GM12878 (cell line): ENCODE measurements at regions not wholly inside any gene's neighbourhood (a gene's known extent, or its start where the extent isn't known, plus 50 kb on each side); places are given as distances from the start of the nearest gene placed in this dataset.

Source experiments
- ATAC-seq: fragments of 200-7000 bp; cut with Tn5 transposase; 3 replicates; pipeline ENCODE4 v1.9.1; 2020; ENCODE audit warnings: mild to moderate bottlenecking, moderate library complexity
- BruUV-seq: library from RNA; stranded (reverse); fragments of 400-500 nt; replicated peaks from 2 replicates; lab custom pipeline; 2021; lab: Mats Ljungman, UMichigan
- CTCF ChIA-PET: fragments of 300-600 bp; sonication (Branson Sonifier 250); formaldehyde crosslinking; extraction: SDS; loops from one replicate; lab custom pipeline; 2021; ENCODE audit warnings: inconsistent platforms; lab: Yijun Ruan, JAX
- POLR2A ChIA-PET: fragments of 350-600 bp; formaldehyde crosslinking; extraction: SDS; loops from one replicate; lab custom pipeline; 2021; ENCODE audit warnings: inconsistent platforms; lab: Charles Lee
- RAD21 ChIA-PET: fragments of 300-600 bp; sonication (Branson Sonifier 250); formaldehyde crosslinking; loops from one replicate; lab custom pipeline; 2023; ENCODE audit warnings: antibody characterized with exemption; ENCODE audit not compliant: unreplicated experiment; lab: Charles Lee
- SMC1A ChIA-PET: fragments of 300-600 bp; sonication (Branson Sonifier 250); formaldehyde crosslinking; loops from one replicate; lab custom pipeline; 2023; ENCODE audit not compliant: unreplicated experiment, uncharacterized antibody; lab: Charles Lee
- DNase-seq: peaks from one replicate; pipeline ENCODE4 v3.0.0-alpha.2; 2011; ENCODE audit warnings: low read depth, low spot score
- FAIRE-seq: peaks from 3 replicates; lab custom pipeline; 2011; peaks lifted over from hg19 to GRCh38; lab: Jason Lieb, UNC
- H2AFZ ChIP-seq: 2 replicates; pipeline ENCODE4 v1.6.0; 2011; ENCODE audit warnings: low read depth, low read length, control low read depth; ENCODE audit not compliant: control insufficient read depth
- H3K27ac ChIP-seq: 2 replicates; pipeline ENCODE4 v1.5.1; 2011; ENCODE audit warnings: control low read depth; ENCODE audit not compliant: control insufficient read depth, insufficient read depth
- H3K27me3 ChIP-seq, 2 experiments: replicated peaks in 1 of 2; 2 replicates each; pipeline versions ENCODE4 v1.6.0 to v1.6.1; 2011; ENCODE audit warnings: low read length in 1 of 2; ENCODE audit not compliant: control insufficient read depth in 2 of 2, insufficient read depth in 2 of 2
- H3K36me3 ChIP-seq, 2 experiments: 2 replicates each; pipeline ENCODE4 v1.5.1; 2011; ENCODE audit warnings: low read length in 1 of 2; ENCODE audit not compliant: control insufficient read depth in 2 of 2, insufficient read depth in 2 of 2
- H3K4me1 ChIP-seq: 2 replicates; pipeline ENCODE4 v1.6.1; 2011; ENCODE audit warnings: mild to moderate bottlenecking, low read length, moderate library complexity, mixed read lengths; ENCODE audit not compliant: control insufficient read depth, insufficient read depth
- H3K4me2 ChIP-seq: 2 replicates; pipeline ENCODE4 v1.6.0; 2011; ENCODE audit warnings: control low read depth; ENCODE audit not compliant: control insufficient read depth, insufficient read depth
- H3K4me3 ChIP-seq: fragments of 200-600 bp; sonication (generic); 2 replicates; pipeline ENCODE4 v1.5.1; 2016
- H3K79me2 ChIP-seq: 2 replicates; pipeline ENCODE4 v1.6.0; 2011; ENCODE audit warnings: low read length; ENCODE audit not compliant: control insufficient read depth, insufficient read depth
- H3K9ac ChIP-seq: 2 replicates; pipeline ENCODE4 v1.8.0; 2011; ENCODE audit warnings: low read length, control low read depth, mixed read lengths; ENCODE audit not compliant: control insufficient read depth, insufficient read depth
- H3K9me3 ChIP-seq: replicated peaks from 3 replicates; pipeline ENCODE4 v1.5.1; 2011; ENCODE audit warnings: mild to moderate bottlenecking, low read length; ENCODE audit not compliant: control insufficient read depth, insufficient read depth
- H4K20me1 ChIP-seq: 2 replicates; pipeline ENCODE4 v1.6.0; 2011; ENCODE audit not compliant: control insufficient read depth, insufficient read depth
- EGR1 ChIP-seq, 2 experiments: IDR thresholded peaks; 1 replicate in 1 of 2; 2 replicates in 1 of 2; pipeline ENCODE4 v1.6.1; 2011 to 2012; ENCODE audit warnings: low read depth in 2 of 2, low read length in 2 of 2, borderline replicate concordance in 1 of 2, mild to moderate bottlenecking in 1 of 2, moderate library complexity in 1 of 2
- LARP7 ChIP-seq: fragments of 450-650 bp; IDR thresholded peaks from 2 replicates; pipeline ENCODE4 v1.6.1; 2017; ENCODE audit warnings: mild to moderate bottlenecking
- MTA2 ChIP-seq: fragments of 450-650 bp; IDR thresholded peaks from 2 replicates; pipeline ENCODE4 v1.6.1; 2016; ENCODE audit warnings: low read depth, mild to moderate bottlenecking, moderate library complexity
- ZZZ3 ChIP-seq: IDR thresholded peaks from 2 replicates; pipeline ENCODE4 v1.6.1; 2011; ENCODE audit warnings: low read depth; ENCODE audit not compliant: control insufficient read depth, insufficient read length
- WGBS: methylation state at CpG from one replicate; pipeline ENCODE4 v1.1.6; 2016; ENCODE audit warnings: low lambda C conversion rate; ENCODE audit not compliant: insufficient replicate concordance, insufficient coverage; ENCODE audit errors: missing lambda C conversion rate; 5-methylcytosine and 5-hydroxymethylcytosine counted together
- in situ Hi-C: fragments of 300-500 bp; cut with MboI; formaldehyde crosslinking; loops from 9 replicates; pipeline ENCODE4 v1.14.3; 2018; ENCODE audit warnings: mixed read lengths
- intact Hi-C: fragments of 100-400 bp; cut with micrococcal nuclease; formaldehyde crosslinking; loops from one replicate; pipeline ENCODE4 v1.14.2; 2022; ENCODE audit not compliant: unreplicated experiment
- TF ChIP-seq, protein P1 (sequence below): fragments of 450-650 bp; IDR thresholded peaks from 2 replicates; pipeline ENCODE4 v1.6.1; 2016; ENCODE audit warnings: mild to moderate bottlenecking
- TF ChIP-seq, protein P2 (sequence below): fragments of 450-650 bp; IDR thresholded peaks from 2 replicates; pipeline ENCODE4 v1.6.1; 2017; ENCODE audit warnings: mild to moderate bottlenecking, moderate library complexity
- TF ChIP-seq, protein P3 (sequence below): IDR thresholded peaks from 2 replicates; pipeline ENCODE4 v1.6.1; 2011; ENCODE audit warnings: borderline replicate concordance, low read depth, mild to moderate bottlenecking, moderate library complexity, mixed read lengths, low read length; ENCODE audit not compliant: insufficient read depth; ENCODE audit errors: extremely low read length

GRCh38 chr16:47851146-47851545 lies 304.6 kb downstream of the ABCC12 start (continued):
- TF ChIP-seq, protein P1, sequence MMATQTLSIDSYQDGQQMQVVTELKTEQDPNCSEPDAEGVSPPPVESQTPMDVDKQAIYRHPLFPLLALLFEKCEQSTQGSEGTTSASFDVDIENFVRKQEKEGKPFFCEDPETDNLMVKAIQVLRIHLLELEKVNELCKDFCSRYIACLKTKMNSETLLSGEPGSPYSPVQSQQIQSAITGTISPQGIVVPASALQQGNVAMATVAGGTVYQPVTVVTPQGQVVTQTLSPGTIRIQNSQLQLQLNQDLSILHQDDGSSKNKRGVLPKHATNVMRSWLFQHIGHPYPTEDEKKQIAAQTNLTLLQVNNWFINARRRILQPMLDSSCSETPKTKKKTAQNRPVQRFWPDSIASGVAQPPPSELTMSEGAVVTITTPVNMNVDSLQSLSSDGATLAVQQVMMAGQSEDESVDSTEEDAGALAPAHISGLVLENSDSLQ, result no peak

DNA sequence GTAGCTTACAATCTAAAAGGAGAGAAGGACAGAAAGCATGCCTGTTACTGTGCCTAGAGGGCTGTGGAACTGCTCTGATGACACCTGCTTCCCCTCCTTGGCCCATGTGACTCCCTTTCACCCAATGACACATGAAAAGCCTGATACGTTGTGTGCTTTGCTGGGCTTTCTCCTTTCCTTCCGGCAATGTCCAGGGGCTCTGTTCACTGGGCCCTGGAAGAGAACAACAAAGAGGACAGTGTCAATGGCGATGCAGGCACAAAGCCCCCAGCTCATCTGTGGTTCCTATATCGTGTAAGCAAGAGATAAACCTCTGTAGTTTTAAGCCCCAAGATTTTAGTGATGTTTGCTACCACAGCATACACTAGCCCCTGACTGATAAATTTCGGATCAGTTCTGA lies 306.1 kb downstream of the ABCC12 start:
- no peak for ATAC-seq
- no peaks in the 10 kb centered on the region for H3K36me3 ChIP-seq
- TF ChIP-seq, protein P2, sequence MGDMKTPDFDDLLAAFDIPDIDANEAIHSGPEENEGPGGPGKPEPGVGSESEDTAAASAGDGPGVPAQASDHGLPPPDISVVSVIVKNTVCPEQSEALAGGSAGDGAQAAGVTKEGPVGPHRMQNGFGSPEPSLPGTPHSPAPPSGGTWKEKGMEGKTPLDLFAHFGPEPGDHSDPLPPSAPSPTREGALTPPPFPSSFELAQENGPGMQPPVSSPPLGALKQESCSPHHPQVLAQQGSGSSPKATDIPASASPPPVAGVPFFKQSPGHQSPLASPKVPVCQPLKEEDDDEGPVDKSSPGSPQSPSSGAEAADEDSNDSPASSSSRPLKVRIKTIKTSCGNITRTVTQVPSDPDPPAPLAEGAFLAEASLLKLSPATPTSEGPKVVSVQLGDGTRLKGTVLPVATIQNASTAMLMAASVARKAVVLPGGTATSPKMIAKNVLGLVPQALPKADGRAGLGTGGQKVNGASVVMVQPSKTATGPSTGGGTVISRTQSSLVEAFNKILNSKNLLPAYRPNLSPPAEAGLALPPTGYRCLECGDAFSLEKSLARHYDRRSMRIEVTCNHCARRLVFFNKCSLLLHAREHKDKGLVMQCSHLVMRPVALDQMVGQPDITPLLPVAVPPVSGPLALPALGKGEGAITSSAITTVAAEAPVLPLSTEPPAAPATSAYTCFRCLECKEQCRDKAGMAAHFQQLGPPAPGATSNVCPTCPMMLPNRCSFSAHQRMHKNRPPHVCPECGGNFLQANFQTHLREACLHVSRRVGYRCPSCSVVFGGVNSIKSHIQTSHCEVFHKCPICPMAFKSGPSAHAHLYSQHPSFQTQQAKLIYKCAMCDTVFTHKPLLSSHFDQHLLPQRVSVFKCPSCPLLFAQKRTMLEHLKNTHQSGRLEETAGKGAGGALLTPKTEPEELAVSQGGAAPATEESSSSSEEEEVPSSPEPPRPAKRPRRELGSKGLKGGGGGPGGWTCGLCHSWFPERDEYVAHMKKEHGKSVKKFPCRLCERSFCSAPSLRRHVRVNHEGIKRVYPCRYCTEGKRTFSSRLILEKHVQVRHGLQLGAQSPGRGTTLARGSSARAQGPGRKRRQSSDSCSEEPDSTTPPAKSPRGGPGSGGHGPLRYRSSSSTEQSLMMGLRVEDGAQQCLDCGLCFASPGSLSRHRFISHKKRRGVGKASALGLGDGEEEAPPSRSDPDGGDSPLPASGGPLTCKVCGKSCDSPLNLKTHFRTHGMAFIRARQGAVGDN, result no peak
- TF ChIP-seq MTA2 (no peak), LARP7 (no peak), EGR1 (IDR thresholded peaks at IDR 0.05; ENCODE audit: borderline replicate concordance in 1 of 2, low read depth in 2 of 2, low read length in 2 of 2) (no peak), ZZZ3 (no peak)
- TF ChIP-seq, protein P3, sequence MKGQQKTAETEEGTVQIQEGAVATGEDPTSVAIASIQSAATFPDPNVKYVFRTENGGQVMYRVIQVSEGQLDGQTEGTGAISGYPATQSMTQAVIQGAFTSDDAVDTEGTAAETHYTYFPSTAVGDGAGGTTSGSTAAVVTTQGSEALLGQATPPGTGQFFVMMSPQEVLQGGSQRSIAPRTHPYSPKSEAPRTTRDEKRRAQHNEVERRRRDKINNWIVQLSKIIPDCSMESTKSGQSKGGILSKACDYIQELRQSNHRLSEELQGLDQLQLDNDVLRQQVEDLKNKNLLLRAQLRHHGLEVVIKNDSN, result peak; percentile 15
- H3K27me3 ChIP-seq, result no peaks in the 10 kb centered on the region
- H3K79me2 ChIP-seq, result no peaks in the 10 kb centered on the region
- no peak for DNase-seq
- no peak overlapping the region for H3K9ac ChIP-seq
- SMC1A ChIA-PET, result interaction anchor here (1.0 kb wide), 1 partner anchor 315 kb away, joined by 3 read pairs; no protein-coding TSS in a partner anchor
- H3K4me1 ChIP-seq, result no peaks in the 10 kb centered on the region
- WGBS, result 31% methylated on average over 5 of the region's 5 CpGs
- H4K20me1 ChIP-seq, result no peaks in the 10 kb centered on the region
- no peak overlapping the region for H3K27ac ChIP-seq
- FAIRE-seq, result no peak
- CTCF ChIA-PET, result no interaction called here
- no peaks in the 10 kb centered on the region for H3K9me3 ChIP-seq
- no peak overlapping the region for H3K4me3 ChIP-seq
- BruUV-seq, result no TSS peak
- RAD21 ChIA-PET, result no interaction called here
- intact Hi-C loops (no loop called here), in situ Hi-C loops (no loop called here)
- no peak overlapping the region for H3K4me2 ChIP-seq
- POLR2A ChIA-PET, result no interaction called here
- no peak overlapping the region for H2AFZ ChIP-seq
